ENCODE measurements at regions not wholly inside any gene's neighbourhood (a gene's known extent, or its start where the extent isn't known, plus 50 kb on each side); places are given as distances from the start of the nearest gene placed in this dataset.
A peak's percentile ranks its signal among the peaks of the same experiment; 100 is the strongest.

DNA sequence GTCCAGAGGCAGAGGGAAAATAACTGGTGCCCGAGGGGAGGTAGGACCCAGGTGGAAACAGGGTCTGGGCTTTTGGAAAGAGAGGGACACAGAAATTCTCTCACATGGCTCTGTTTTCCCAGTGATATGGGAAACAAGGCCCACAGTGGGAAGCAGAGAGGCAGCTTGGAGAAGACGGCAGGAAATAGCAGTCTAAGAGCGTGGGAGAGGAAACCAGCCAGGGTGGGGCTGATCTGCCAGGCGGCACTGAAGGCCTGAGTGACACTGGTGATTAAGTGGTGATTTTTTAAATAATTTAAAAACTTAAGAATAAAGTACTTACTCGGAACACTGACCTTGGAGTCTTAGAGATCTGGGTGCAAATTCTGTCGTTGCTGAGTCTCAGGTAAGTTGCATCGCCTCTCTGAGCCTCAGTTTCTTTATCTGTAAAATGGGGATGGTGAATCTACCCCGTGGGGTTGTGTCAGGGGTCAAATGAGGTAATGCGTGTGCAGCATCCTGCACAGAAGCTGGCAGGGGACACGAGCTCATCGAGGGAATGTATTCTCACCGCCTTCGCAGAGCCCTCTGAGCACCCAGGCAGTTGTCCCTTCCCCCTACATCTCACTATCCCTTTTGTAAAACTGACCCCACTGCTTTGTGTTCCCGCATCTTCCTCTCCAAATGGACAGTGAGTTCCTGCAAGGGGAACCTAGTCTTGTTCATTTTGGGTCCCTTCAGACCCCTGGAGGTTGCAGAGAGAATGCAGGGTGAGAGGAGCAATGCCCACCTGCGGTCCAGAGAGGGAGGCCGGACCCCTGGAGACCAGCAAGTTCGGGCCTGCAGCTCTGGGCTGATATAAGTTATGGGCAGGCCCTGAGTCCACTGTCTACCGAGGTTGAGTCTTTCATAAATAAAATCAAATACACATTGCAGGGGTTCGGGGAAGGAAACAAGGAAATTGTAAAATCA is 228.6 kb upstream of the PMEPA1 start:
- DNase-seq (ENCODE audit: extremely low spot score, unreplicated experiment), result no peak
- H3K27me3 Mint-ChIP-seq, result peaks cover 18% of the 10 kb centered on the region
- no peaks in the 10 kb centered on the region for H3K9me3 Mint-ChIP-seq
- peaks cover 17% of the 10 kb centered on the region for H3K4me1 Mint-ChIP-seq (ENCODE audit: unreplicated experiment)
- no peaks in the 10 kb centered on the region for H3K36me3 Mint-ChIP-seq
- TF ChIP-seq, protein P1, sequence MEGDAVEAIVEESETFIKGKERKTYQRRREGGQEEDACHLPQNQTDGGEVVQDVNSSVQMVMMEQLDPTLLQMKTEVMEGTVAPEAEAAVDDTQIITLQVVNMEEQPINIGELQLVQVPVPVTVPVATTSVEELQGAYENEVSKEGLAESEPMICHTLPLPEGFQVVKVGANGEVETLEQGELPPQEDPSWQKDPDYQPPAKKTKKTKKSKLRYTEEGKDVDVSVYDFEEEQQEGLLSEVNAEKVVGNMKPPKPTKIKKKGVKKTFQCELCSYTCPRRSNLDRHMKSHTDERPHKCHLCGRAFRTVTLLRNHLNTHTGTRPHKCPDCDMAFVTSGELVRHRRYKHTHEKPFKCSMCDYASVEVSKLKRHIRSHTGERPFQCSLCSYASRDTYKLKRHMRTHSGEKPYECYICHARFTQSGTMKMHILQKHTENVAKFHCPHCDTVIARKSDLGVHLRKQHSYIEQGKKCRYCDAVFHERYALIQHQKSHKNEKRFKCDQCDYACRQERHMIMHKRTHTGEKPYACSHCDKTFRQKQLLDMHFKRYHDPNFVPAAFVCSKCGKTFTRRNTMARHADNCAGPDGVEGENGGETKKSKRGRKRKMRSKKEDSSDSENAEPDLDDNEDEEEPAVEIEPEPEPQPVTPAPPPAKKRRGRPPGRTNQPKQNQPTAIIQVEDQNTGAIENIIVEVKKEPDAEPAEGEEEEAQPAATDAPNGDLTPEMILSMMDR (conservative IDR thresholded peaks at IDR 0.05), result peak; percentile 43
- no peak overlapping the region for H3K27ac Mint-ChIP-seq
- H3K4me3 Mint-ChIP-seq, result peak overlapping the region; percentile 25

DNA sequence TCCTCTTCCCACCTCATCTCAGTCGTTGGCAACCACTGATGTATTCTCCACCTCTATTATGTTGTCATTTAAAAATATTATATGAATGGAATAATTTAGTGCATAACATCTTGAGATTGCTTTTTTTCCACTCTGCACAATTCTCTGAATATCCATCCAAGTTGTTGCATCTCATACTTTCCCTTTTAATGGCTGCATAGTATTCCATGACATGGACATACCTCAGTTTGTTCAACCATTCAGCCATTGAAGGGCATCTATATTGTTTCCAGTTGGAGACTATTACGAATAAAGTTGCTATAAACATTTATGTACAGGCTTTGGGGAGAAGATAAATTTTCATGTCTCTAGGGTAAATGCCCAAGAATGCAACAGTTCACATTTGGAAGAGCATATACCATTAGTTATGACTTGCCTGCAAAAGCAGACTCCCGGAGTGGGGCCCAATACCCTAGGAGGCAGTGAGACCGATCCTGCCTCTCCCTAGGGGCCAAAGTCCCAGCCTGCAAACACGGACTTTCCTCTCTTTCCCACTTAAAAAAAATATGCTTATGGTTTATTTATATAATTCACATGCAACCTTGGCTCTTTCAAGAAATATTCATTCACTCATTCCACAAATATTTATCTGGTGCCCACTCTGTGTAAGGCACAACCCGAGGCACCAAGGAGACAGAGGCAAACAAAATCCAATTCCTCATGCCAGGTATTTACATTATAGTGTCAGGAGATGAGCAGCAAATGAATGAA is 227.0 kb upstream of the PMEPA1 start:
- TF ChIP-seq, protein P1 (conservative IDR thresholded peaks at IDR 0.05), result no peak
- H3K36me3 Mint-ChIP-seq, result no peaks in the 10 kb centered on the region
- H3K9me3 Mint-ChIP-seq, result no peaks in the 10 kb centered on the region
- DNase-seq (ENCODE audit: extremely low spot score, unreplicated experiment), result no peak
- peak overlapping the region; percentile 8 for H3K27ac Mint-ChIP-seq
- H3K4me1 Mint-ChIP-seq (ENCODE audit: unreplicated experiment), result peaks cover 14% of the 10 kb centered on the region
- no peak overlapping the region for H3K4me3 Mint-ChIP-seq
- peaks cover 25% of the 10 kb centered on the region for H3K27me3 Mint-ChIP-seq

DNA sequence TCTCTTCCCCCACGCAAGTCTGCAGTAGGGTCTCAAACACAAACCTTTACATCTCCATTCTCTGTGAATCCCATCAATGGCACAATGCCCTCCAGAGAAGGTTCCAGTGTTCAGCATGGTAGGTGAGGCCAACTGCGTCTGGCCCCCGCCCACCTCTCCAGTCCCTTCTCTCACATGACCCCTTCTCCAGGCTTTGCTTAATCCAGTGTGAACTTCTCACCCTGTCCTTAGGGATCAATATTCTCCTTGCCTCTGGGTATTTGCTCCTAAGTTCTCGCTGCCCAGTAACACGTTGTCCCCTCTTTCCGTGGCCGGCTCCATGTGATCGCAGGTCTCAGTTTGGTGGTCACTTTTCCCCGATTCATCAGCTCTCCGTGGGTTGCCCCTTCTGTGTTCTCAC is 225.1 kb upstream of the PMEPA1 start:
- Mint-ChIP-seq H3K4me3 (no peak overlapping the region), H3K36me3 (no peaks in the 10 kb centered on the region), H3K27ac (no peak overlapping the region), H3K4me1 (ENCODE audit: unreplicated experiment) (peaks cover 12% of the 10 kb centered on the region), H3K27me3 (peaks cover 34% of the 10 kb centered on the region), H3K9me3 (no peaks in the 10 kb centered on the region)
- TF ChIP-seq, protein P1 (conservative IDR thresholded peaks at IDR 0.05), result no peak
- DNase-seq (ENCODE audit: extremely low spot score, unreplicated experiment), result no peak

DNA sequence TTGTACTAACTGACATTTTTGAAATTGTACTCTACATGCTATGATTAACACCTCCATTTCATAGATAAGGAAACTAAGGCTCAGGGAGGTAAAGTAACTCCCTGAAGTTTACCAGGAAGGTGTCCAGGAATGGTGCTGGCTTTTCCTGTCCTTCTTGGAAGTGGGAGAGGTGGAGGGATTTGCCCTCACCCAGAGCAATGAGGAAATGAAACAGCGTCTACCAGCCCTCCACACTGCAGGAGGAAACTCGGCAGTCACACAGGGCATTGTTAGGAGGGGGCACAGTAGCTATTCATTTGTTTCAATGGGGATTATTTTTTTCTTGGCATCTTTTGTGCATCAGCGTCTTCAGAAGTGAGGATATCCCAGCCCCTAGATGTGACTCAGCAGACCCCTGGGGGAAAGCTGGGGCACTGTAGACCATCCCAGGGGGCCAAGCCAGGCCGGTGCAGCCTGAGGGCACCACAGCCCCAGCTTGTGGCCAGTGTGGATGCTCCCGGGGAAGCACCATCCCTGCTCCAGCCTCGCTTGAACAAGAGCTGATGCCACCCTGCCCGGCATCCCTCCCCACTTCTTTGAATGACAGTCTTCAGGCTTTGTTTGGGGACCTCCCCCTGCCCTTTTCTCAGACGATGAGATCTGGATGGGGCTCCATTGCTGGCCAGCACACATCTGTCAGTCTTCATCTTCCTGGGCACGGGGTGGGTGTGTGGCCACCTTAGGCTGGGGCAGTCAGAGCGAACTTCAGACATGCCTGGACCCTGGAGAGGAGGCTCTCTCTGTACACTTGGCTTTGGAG is 224.4 kb upstream of the PMEPA1 start:
- TF ChIP-seq, protein P1 (conservative IDR thresholded peaks at IDR 0.05), result no peak
- Mint-ChIP-seq H3K36me3 (no peaks in the 10 kb centered on the region), H3K4me1 (ENCODE audit: unreplicated experiment) (peaks cover 13% of the 10 kb centered on the region), H3K4me3 (no peak overlapping the region), H3K27ac (no peak overlapping the region), H3K27me3 (peaks cover 41% of the 10 kb centered on the region), H3K9me3 (no peaks in the 10 kb centered on the region)
- DNase-seq (ENCODE audit: extremely low spot score, unreplicated experiment), result no peak

DNA sequence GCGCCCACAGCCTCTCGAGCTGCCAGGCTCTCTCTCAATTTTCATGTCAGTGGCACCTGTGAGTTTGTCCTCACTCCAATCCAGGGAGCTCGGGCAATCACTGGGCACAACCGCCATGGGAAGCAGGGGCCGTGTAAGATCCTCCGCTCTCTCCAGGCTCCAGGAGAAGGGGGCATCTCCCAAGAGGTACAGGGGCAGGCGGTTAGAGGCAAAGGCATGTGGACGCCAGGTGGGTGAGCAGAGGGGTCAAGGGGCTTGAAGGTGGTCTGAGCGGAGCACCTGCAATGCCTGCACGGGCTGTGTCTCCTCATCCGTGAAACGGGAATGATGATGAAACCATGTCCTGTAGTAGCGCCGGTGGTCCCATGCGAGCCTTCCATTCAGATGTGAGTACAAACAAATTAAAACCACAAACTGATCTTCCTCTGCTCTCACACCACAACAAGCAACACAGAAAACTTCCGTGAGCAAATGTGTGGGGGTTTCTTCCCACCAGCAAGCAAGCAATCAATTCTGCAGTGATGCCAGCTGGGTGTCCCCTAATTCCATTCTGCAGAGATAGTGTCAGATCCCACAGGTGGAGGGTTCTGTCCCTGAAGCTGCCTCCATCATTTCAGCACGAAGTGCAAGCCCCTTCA is 222.5 kb upstream of the PMEPA1 start:
- TF ChIP-seq, protein P1 (conservative IDR thresholded peaks at IDR 0.05), result no peak

More for the DNA sequence above, 222.5 kb upstream of the PMEPA1 start:
- H3K27me3 Mint-ChIP-seq, result peaks cover 53% of the 10 kb centered on the region
- no peak overlapping the region for H3K4me3 Mint-ChIP-seq
- no peaks in the 10 kb centered on the region for H3K36me3 Mint-ChIP-seq
- H3K4me1 Mint-ChIP-seq (ENCODE audit: unreplicated experiment), result peaks cover 4% of the 10 kb centered on the region
- H3K27ac Mint-ChIP-seq, result no peak overlapping the region
- DNase-seq (ENCODE audit: extremely low spot score, unreplicated experiment), result no peak
- H3K9me3 Mint-ChIP-seq, result no peaks in the 10 kb centered on the region

Data from type B pancreatic cell (in vitro differentiated cells).